Inflammatory macrophage treated with lipopolysaccharide for 1 hour (primary cell): ENCODE measurements at regions not wholly inside any gene's neighbourhood (a gene's known extent, or its start where the extent isn't known, plus 50 kb on each side); places are given as distances from the start of the nearest gene placed in this dataset.

Source experiments
- DNase-seq, 2 donors: peaks; one replicate each; pipeline ENCODE4 v3.0.0-alpha.2; 2020 to 2022

GRCh38 chr2:217181512-217181911, 321.6 kb upstream of the TNP1 start:
- no peak for DNase-seq

GRCh38 chr2:217179854-217180253, 320.0 kb upstream of the TNP1 start:
- DNase-seq, result no peak

GRCh38 chr2:217178341-217178740, 318.5 kb upstream of the TNP1 start:
- no peak for DNase-seq

- DNase-seq, result no peak
Measured at GRCh38 chr2:217177720-217178119, 317.9 kb upstream of the TNP1 start.

GRCh38 chr2:217171874-217172273, 312.0 kb upstream of the TNP1 start:
- DNase-seq, result no peak

GRCh38 chr2:217168496-217168895, 308.6 kb upstream of the TNP1 start:
- DNase-seq, result no peak

GRCh38 chr2:217167531-217167930, 307.7 kb upstream of the TNP1 start:
- DNase-seq, result no peak

GRCh38 chr2:217166241-217166850, 306.5 kb upstream of the TNP1 start:
- DNase-seq, result peak; percentile 23 to 54

GRCh38 chr2:217165547-217165946, 305.7 kb upstream of the TNP1 start:
- DNase-seq, result no peak

- no peak for DNase-seq
Measured at GRCh38 chr2:217163987-217164386, 304.1 kb upstream of the TNP1 start.

GRCh38 chr2:217162533-217162932, 302.7 kb upstream of the TNP1 start:
- peak; percentile 15 to 41 for DNase-seq

GRCh38 chr2:217160978-217161973, 301.4 kb upstream of the TNP1 start:
- peak; percentile 44 to 56 for DNase-seq

- no peak for DNase-seq
Measured at GRCh38 chr2:217160103-217160743, 300.4 kb upstream of the TNP1 start.

- no peak for DNase-seq
Measured at GRCh38 chr2:217158928-217159327, 299.1 kb upstream of the TNP1 start.

GRCh38 chr2:217157581-217157980, 297.7 kb upstream of the TNP1 start:
- DNase-seq, result no peak

GRCh38 chr2:217156801-217157200, 296.9 kb upstream of the TNP1 start:
- no peak for DNase-seq

- no peak for DNase-seq
Measured at GRCh38 chr2:217154923-217155322, 295.1 kb upstream of the TNP1 start.

GRCh38 chr2:217153510-217153909, 293.6 kb upstream of the TNP1 start:
- no peak for DNase-seq

- DNase-seq, result no peak
Measured at GRCh38 chr2:217152831-217153230, 293.0 kb upstream of the TNP1 start.

- no peak for DNase-seq
Measured at GRCh38 chr2:217151509-217152206, 291.8 kb upstream of the TNP1 start.

- no peak for DNase-seq
Measured at GRCh38 chr2:217150236-217150635, 290.4 kb upstream of the TNP1 start.

GRCh38 chr2:217149087-217149660, 289.3 kb upstream of the TNP1 start:
- DNase-seq, result no peak

- DNase-seq, result no peak
Measured at GRCh38 chr2:217147818-217148217, 288.0 kb upstream of the TNP1 start.
